Lower lobe of right lung (tissue), 2 donors: ENCODE measurements at regions not wholly inside any gene's neighbourhood (a gene's known extent, or its start where the extent isn't known, plus 50 kb on each side); places are given as distances from the start of the nearest gene placed in this dataset.

ENCODE experiments used
- ATAC-seq, 2 donors: fragments of 200-7000 bp; cut with Tn5 transposase; one replicate each; pipeline ENCODE4 v1.9.1; 2020 to 2022; ENCODE audit warnings: mild to moderate bottlenecking in 2 of 2, moderate library complexity in 2 of 2
- DNase-seq: peaks from one replicate; pipeline ENCODE4 v3.0.0-alpha.2; 2020
- H3K27ac ChIP-seq: fragments of 200-600 bp; one replicate; pipeline ENCODE4 v1.8.0; 2022
- H3K27me3 ChIP-seq: fragments of 200-600 bp; one replicate; pipeline ENCODE4 v1.8.0; 2022; ENCODE audit warnings: low read depth
- H3K36me3 ChIP-seq: fragments of 200-600 bp; one replicate; pipeline ENCODE4 v1.8.0; 2022; ENCODE audit warnings: mild to moderate bottlenecking
- H3K4me1 ChIP-seq: fragments of 200-600 bp; one replicate; pipeline ENCODE4 v1.8.0; 2022
- H3K4me3 ChIP-seq: fragments of 200-600 bp; one replicate; pipeline ENCODE4 v1.8.0; 2022; ENCODE audit warnings: mild to moderate bottlenecking
- H3K9me3 ChIP-seq: fragments of 200-600 bp; one replicate; pipeline ENCODE4 v1.8.0; 2022
- CTCF ChIP-seq: fragments of 200-600 bp; IDR thresholded peaks from one replicate; pipeline ENCODE4 v1.8.0; 2022; ENCODE audit warnings: antibody characterized with exemption, mild to moderate bottlenecking
- intact Hi-C: fragments of 100-400 bp; cut with DNase I; formaldehyde crosslinking; loops from one replicate; pipeline ENCODE4 v1.11.0; 2022
- donor health status: DM: no; HTN: yes; CAD: no; lungs with severe emphysema.

GRCh38 chr5:159571501-159572244 lies 241.4 kb upstream of the IL12B start:
- ATAC-seq (peak; percentile 59 to 74), DNase-seq (no peak)
- no peaks in the 10 kb centered on the region for H3K9me3 ChIP-seq
- H3K27me3 ChIP-seq: no peaks in the 10 kb centered on the region
- intact Hi-C loops: no loop called here
- no peak overlapping the region for H3K4me3 ChIP-seq
- H3K27ac ChIP-seq: no peak overlapping the region
- no peak for TF ChIP-seq CTCF
- no peaks in the 10 kb centered on the region for H3K4me1 ChIP-seq
- H3K36me3 ChIP-seq: no peaks in the 10 kb centered on the region

- Histone ChIP-seq H3K36me3 (no peaks in the 10 kb centered on the region), H3K27me3 (no peaks in the 10 kb centered on the region), H3K4me3 (no peak overlapping the region), H3K9me3 (no peaks in the 10 kb centered on the region), H3K27ac (no peak overlapping the region), H3K4me1 (no peaks in the 10 kb centered on the region)
- TF ChIP-seq CTCF: no peak
- ATAC-seq: no peak
- DNase-seq: no peak
- intact Hi-C loops: no loop called here
Observed at GRCh38 chr5:159576902-159577301, 246.6 kb upstream of the IL12B start.

GRCh38 chr5:159581502-159582249 lies 251.4 kb upstream of the IL12B start:
- no peak for DNase-seq
- Histone ChIP-seq H3K4me1 (no peaks in the 10 kb centered on the region), H3K9me3 (no peaks in the 10 kb centered on the region), H3K27ac (no peak overlapping the region), H3K4me3 (no peak overlapping the region), H3K27me3 (no peaks in the 10 kb centered on the region), H3K36me3 (no peaks in the 10 kb centered on the region)
- TF ChIP-seq CTCF: no peak
- intact Hi-C loops: no loop called here
- ATAC-seq: peak; percentile 58 to 70

- Histone ChIP-seq H3K27ac (peak overlapping the region; percentile 41), H3K9me3 (no peaks in the 10 kb centered on the region), H3K36me3 (no peaks in the 10 kb centered on the region), H3K4me3 (no peak overlapping the region), H3K4me1 (no peaks in the 10 kb centered on the region), H3K27me3 (no peaks in the 10 kb centered on the region)
- DNase-seq (no peak), ATAC-seq (peak; percentile 72 to 73)
- no peak for TF ChIP-seq CTCF
- intact Hi-C loops: no loop called here
Observed at GRCh38 chr5:159582756-159583541, 252.7 kb upstream of the IL12B start.

- Histone ChIP-seq H3K36me3 (no peaks in the 10 kb centered on the region), H3K4me1 (no peaks in the 10 kb centered on the region), H3K27me3 (no peaks in the 10 kb centered on the region), H3K4me3 (no peak overlapping the region), H3K9me3 (no peaks in the 10 kb centered on the region), H3K27ac (no peak overlapping the region)
- intact Hi-C loops: no loop called here
- no peak for ATAC-seq
- DNase-seq: no peak
- no peak for TF ChIP-seq CTCF
Observed at GRCh38 chr5:159586921-159587320, 256.6 kb upstream of the IL12B start.
